Limb (tissue), 2 donors: ENCODE measurements at regions not wholly inside any gene's neighbourhood (a gene's known extent, or its start where the extent isn't known, plus 50 kb on each side); places are given as distances from the start of the nearest gene placed in this dataset.

Source experiments
- DNase-seq, 2 donors: peaks; one replicate each; pipeline ENCODE4 v3.0.0-alpha.2; 2016; ENCODE audit errors: extremely low spot score in 2 of 2

DNA sequence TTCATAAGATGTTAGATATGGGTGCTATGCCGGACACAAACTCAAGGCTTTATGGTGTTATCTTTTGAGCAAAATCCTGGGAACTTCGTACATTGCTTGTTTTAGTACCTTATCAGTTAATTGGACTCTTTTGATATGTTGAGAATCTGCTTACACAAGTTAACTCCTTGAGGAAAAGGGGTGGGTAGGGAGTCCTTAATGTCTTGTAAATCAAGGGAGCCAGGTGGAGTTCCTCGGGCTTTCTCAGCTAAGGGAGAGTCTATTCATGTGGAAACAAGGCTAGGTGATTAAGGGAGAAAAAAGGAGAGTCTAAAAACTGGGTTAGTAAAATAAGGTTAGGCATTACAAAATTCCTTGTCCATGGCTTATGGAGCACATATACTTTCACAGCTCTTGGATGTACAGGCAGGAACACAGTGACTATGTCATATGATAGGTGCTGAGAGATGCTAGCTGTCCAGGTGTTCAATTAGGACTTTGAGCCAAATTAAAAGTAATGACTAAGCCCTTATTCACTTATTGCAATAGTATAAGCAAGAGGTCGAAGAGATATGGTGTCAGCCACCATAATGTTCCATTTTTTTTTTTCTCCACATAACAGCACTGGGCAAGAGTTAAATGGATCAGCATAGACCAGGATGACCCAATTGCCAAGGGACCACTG lies 59.5 kb upstream of the DYNAP start:
- no peak for DNase-seq

DNA sequence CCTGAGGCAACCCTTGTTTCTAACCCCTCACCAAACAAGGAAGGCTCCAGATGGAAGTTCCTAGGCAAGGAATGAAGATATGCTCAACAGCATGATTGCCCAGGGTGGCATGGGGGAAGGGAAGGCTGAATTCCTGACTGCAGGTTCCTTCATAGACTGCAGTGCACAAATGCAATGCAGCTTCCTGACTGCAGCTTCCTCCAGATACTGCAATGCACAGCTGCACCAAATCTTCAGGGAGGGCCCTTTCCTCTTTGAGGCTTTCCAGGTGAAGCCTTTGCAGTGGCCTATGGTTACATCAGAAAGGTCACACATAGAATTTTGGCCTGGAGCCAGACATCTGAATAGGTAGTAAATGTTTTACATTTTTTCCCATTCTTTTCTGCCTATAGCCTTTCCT lies 58.8 kb upstream of the DYNAP start:
- DNase-seq: no peak

GRCh38 chr18:54532962-54533361 lies 58.1 kb upstream of the DYNAP start:
- no peak for DNase-seq
